Esophagus squamous epithelium (tissue), 4 donors: ENCODE measurements at regions not wholly inside any gene's neighbourhood (a gene's known extent, or its start where the extent isn't known, plus 50 kb on each side); places are given as distances from the start of the nearest gene placed in this dataset.

Experiments used
- POLR2A ChIP-seq, 4 donors: fragments of 450-650 bp; IDR thresholded peaks; one replicate each; pipeline ENCODE4 v1.6.1; 2017; ENCODE audit warnings: antibody characterized with exemption in 4 of 4, mild to moderate bottlenecking in 4 of 4, moderate library complexity in 3 of 4
- TF ChIP-seq, protein P1 (sequence below), 6 experiments: fragments of 450-650 bp in 4 of 6; fragments of 200-600 bp in 2 of 6; sonication (generic) in 2 of 6; IDR thresholded peaks; one replicate each; pipeline ENCODE4 v1.5.1; 2016 to 2019; ENCODE audit warnings: antibody characterized with exemption in 6 of 6, mild to moderate bottlenecking in 4 of 6, moderate library complexity in 4 of 6

DNA sequence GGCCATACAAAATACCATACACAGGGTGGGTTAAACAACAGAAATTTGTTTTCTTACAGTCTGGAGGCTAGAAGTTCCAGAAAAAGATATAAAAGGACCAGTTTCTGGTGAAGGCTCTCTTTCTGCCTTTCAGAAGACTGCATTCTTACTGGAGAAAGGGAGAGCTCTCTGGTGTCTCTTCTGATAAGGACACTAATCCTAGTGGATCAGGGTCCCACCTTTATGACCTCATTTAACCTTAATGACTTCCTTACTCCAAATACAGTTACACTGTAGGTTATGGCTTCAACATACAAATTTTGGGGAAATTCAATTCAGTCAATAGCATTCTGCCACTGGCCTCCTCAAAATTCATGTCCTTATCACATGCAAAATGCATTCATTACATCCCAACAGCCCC, 351.9 kb upstream of the POU5F2 start:
- TF ChIP-seq, protein P1, sequence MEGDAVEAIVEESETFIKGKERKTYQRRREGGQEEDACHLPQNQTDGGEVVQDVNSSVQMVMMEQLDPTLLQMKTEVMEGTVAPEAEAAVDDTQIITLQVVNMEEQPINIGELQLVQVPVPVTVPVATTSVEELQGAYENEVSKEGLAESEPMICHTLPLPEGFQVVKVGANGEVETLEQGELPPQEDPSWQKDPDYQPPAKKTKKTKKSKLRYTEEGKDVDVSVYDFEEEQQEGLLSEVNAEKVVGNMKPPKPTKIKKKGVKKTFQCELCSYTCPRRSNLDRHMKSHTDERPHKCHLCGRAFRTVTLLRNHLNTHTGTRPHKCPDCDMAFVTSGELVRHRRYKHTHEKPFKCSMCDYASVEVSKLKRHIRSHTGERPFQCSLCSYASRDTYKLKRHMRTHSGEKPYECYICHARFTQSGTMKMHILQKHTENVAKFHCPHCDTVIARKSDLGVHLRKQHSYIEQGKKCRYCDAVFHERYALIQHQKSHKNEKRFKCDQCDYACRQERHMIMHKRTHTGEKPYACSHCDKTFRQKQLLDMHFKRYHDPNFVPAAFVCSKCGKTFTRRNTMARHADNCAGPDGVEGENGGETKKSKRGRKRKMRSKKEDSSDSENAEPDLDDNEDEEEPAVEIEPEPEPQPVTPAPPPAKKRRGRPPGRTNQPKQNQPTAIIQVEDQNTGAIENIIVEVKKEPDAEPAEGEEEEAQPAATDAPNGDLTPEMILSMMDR (IDR thresholded peaks at IDR 0.05): no peak
- TF ChIP-seq POLR2A (IDR thresholded peaks at IDR 0.05): no peak
